ENCODE measurements at regions not wholly inside any gene's neighbourhood (a gene's known extent, or its start where the extent isn't known, plus 50 kb on each side); places are given as distances from the start of the nearest gene placed in this dataset.
"Not testable (repeated sequence)": the region's sequence is repeated elsewhere in the genome, so short reads cannot be mapped to it uniquely, and the experiment has no call there.

DNA sequence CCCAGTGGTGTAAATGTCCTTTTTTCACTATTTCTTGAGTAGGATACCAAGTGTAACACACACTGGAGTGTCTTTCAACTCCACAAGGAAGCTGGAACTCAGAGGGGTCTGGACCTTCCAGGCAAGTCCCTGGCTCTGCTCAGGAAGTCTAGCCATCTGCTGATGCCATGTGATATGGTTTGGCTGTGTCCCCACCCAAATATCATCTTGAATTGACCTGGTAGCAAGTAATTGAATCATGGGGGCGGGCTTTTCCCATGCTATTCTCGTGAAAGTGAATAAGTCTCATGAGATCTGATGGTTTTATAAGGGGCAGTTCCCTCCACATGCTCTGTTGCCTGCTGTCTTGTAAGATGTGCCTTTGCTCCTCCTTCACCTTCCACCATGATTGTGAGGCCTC is 99.4 kb upstream of the CDC42EP3 start:
- Mint-ChIP-seq H3K36me3 (ENCODE audit: low read depth) (peaks cover 3% of the 10 kb centered on the region), H3K4me1 (peaks cover 24% of the 10 kb centered on the region), H3K27ac (no peak overlapping the region), H3K27me3 (ENCODE audit: insufficient read depth) (peaks cover 21% of the 10 kb centered on the region), H3K9me3 (peaks cover 33% of the 10 kb centered on the region), H3K4me3 (no peak overlapping the region)
- peaks cover 27% of the 10 kb centered on the region for H3K9me3 ChIP-seq (ENCODE audit: control insufficient read depth, low read length)
- DNase-seq: no peak
- no peaks in the 10 kb centered on the region for H3K36me3 ChIP-seq (ENCODE audit: control insufficient read depth, insufficient read depth, low read length)
- no peak overlapping the region for H3K4me3 ChIP-seq (ENCODE audit: low read length)
- no peak overlapping the region for H3K27ac ChIP-seq (ENCODE audit: low read depth, low read length)
- H3K9ac ChIP-seq (ENCODE audit: extremely low read depth, low read length, poor library complexity, severe bottlenecking): no peak overlapping the region
- WGBS, 2 experiments (ENCODE audit: insufficient coverage in 1 of 2, insufficient read length in 1 of 2): 91% methylated on average over 2 of the region's 2 CpGs; no CpG with 5 or more reads in 1 of the 2 experiments
- H3K27me3 ChIP-seq (ENCODE audit: control insufficient read depth, insufficient read depth, low read length, poor library complexity, severe bottlenecking): no peaks in the 10 kb centered on the region
- peaks cover 7% of the 10 kb centered on the region for H3K4me1 ChIP-seq (ENCODE audit: control insufficient read depth, insufficient read depth, low read length)
- TF ChIP-seq CTCF (conservative IDR thresholded peaks at IDR 0.05): no peak

GRCh38 chr2:37771600-37772088 is 100.2 kb upstream of the CDC42EP3 start:
- no peak overlapping the region for H3K27ac Mint-ChIP-seq
- peaks cover 21% of the 10 kb centered on the region for H3K27me3 Mint-ChIP-seq (ENCODE audit: insufficient read depth)
- peaks cover 2% of the 10 kb centered on the region for H3K4me1 ChIP-seq (ENCODE audit: control insufficient read depth, insufficient read depth, low read length)
- peaks cover 27% of the 10 kb centered on the region for H3K9me3 ChIP-seq (ENCODE audit: control insufficient read depth, low read length)
- H3K36me3 Mint-ChIP-seq (ENCODE audit: low read depth): peaks cover 3% of the 10 kb centered on the region
- H3K4me3 Mint-ChIP-seq: no peak overlapping the region
- peaks cover 35% of the 10 kb centered on the region for H3K9me3 Mint-ChIP-seq
- H3K4me1 Mint-ChIP-seq: peaks cover 22% of the 10 kb centered on the region
- TF ChIP-seq CTCF (conservative IDR thresholded peaks at IDR 0.05): no peak
- 86 to 91% methylated on average over 1 to 3 of the region's 3 CpGs for WGBS, 2 experiments (ENCODE audit: insufficient coverage in 1 of 2, insufficient read length in 1 of 2)
- H3K27me3 ChIP-seq (ENCODE audit: control insufficient read depth, insufficient read depth, low read length, poor library complexity, severe bottlenecking): no peaks in the 10 kb centered on the region
- DNase-seq: no peak
- no peak overlapping the region for H3K27ac ChIP-seq (ENCODE audit: low read depth, low read length)
- H3K9ac ChIP-seq (ENCODE audit: extremely low read depth, low read length, poor library complexity, severe bottlenecking): no peak overlapping the region
- H3K4me3 ChIP-seq (ENCODE audit: low read length): no peak overlapping the region
- no peaks in the 10 kb centered on the region for H3K36me3 ChIP-seq (ENCODE audit: control insufficient read depth, insufficient read depth, low read length)

DNA sequence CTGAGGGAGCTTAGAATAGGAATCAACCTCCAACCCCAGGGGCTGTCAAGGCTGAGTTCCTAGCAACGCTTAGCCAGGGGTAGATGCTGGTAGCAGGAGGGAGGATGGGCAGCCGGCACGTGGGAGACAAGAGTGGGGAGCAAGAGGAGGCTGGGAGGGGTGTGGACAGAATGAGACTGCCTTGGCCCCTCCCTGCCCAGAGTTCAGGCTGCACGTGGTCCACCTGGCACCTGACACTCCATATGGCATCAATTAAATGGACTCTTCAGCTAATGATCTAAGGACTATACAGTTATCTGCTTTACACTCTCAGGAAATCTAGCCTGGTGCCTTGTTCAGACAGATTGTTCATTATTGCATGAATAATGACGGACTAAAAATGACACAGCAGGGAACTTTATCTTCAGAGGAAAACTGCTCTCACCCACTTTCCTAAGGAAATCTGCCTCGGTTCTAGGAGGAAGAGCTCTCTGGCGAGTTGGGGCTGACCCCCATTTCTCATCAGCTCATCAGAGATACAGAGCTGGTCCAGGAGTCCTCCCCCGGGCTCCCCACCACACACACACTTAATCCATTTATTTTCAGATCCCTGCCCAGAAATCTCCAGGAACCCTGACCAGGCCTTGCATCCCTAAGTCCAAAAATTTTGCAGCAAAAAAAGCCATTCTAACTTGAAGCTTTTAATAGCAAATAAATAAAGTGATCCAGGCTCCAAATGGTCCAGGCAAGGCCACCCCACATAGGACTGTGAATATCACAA is 102.1 kb upstream of the CDC42EP3 start:
- Histone ChIP-seq H3K9ac (ENCODE audit: extremely low read depth, low read length, poor library complexity, severe bottlenecking) (no peak overlapping the region), H3K4me3 (ENCODE audit: low read length) (no peak overlapping the region), H3K27me3 (ENCODE audit: control insufficient read depth, insufficient read depth, low read length, poor library complexity, severe bottlenecking) (no peaks in the 10 kb centered on the region), H3K36me3 (ENCODE audit: control insufficient read depth, insufficient read depth, low read length) (no peaks in the 10 kb centered on the region), H3K9me3 (ENCODE audit: control insufficient read depth, low read length) (peaks cover 27% of the 10 kb centered on the region), H3K27ac (ENCODE audit: low read depth, low read length) (no peak overlapping the region), H3K4me1 (ENCODE audit: control insufficient read depth, insufficient read depth, low read length) (no peaks in the 10 kb centered on the region)
- no peak overlapping the region for H3K4me3 Mint-ChIP-seq
- H3K9me3 Mint-ChIP-seq: peaks cover 35% of the 10 kb centered on the region
- H3K36me3 Mint-ChIP-seq (ENCODE audit: low read depth): peaks cover 3% of the 10 kb centered on the region
- WGBS, 2 experiments (ENCODE audit: insufficient coverage in 1 of 2, insufficient read length in 1 of 2): 91 to 96% methylated on average over 3 to 8 of the region's 8 CpGs
- no peak overlapping the region for H3K27ac Mint-ChIP-seq
- H3K27me3 Mint-ChIP-seq (ENCODE audit: insufficient read depth): peaks cover 18% of the 10 kb centered on the region
- no peak for DNase-seq
- no peak for TF ChIP-seq CTCF (conservative IDR thresholded peaks at IDR 0.05)
- H3K4me1 Mint-ChIP-seq: peaks cover 10% of the 10 kb centered on the region

DNA sequence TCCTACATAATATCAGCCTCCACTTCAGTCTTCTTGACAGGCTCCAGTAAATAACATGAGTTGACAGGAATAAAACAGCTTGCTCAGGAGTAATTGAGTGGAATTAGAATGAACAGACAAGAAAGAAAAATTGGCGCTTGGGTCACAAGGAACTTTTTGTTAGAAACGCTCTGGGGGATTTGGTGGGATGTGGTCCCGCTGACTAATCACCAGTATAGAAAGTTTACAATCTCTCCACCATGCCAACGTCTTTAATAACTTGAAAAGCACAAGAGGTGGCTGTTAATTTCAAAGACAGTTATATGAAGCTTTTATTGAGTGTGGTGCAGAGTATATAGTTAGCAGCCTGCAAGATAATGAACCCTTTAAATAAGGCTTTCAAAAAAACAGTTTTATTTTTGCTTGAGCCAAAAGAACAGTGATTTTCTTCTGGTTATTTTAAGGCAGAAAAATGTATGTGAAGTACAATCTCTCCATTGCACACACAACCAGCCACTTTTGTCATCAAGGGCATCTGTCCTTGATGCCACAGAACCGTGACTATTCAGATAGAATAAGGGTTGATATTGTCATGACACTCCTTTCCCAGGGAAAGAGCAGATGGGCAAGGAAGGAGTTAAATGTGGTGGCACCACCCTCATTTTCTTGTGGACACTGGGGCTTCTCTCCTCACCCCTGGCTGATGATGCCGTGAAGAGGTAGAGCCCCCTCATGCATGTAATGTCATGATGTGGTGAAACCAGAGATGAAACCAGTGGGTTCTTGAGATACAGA is 102.9 kb upstream of the CDC42EP3 start:
- H3K36me3 Mint-ChIP-seq (ENCODE audit: low read depth); H3K9ac ChIP-seq (ENCODE audit: extremely low read depth, low read length, poor library complexity, severe bottlenecking); DNase-seq; H3K27ac Mint-ChIP-seq; H3K27me3 ChIP-seq (ENCODE audit: control insufficient read depth, insufficient read depth, low read length, poor library complexity, severe bottlenecking); H3K4me3 Mint-ChIP-seq; H3K36me3 ChIP-seq (ENCODE audit: control insufficient read depth, insufficient read depth, low read length); H3K27ac ChIP-seq (ENCODE audit: low read depth, low read length); H3K4me1 ChIP-seq (ENCODE audit: control insufficient read depth, insufficient read depth, low read length): not testable (repeated sequence)
- Mint-ChIP-seq H3K9me3 (peaks cover 35% of the 10 kb centered on the region), H3K4me1 (peaks cover 10% of the 10 kb centered on the region), H3K27me3 (ENCODE audit: insufficient read depth) (peaks cover 18% of the 10 kb centered on the region)
- Histone ChIP-seq H3K9me3 (ENCODE audit: control insufficient read depth, low read length) (peaks cover 27% of the 10 kb centered on the region), H3K4me3 (ENCODE audit: low read length) (peak overlapping the region; percentile 23)
- WGBS, 2 experiments (ENCODE audit: insufficient coverage in 1 of 2, insufficient read length in 1 of 2): 97 to 100% methylated on average over 1 to 6 of the region's 6 CpGs

Measured in endodermal cell (in vitro differentiated cells).